Lung (tissue), 11 donors: ENCODE measurements at regions not wholly inside any gene's neighbourhood (a gene's known extent, or its start where the extent isn't known, plus 50 kb on each side); places are given as distances from the start of the nearest gene placed in this dataset.
A peak's percentile ranks its signal among the peaks of the same experiment; 100 is the strongest.

Source experiments
- ATAC-seq: fragments of 200-7000 bp; cut with Tn5 transposase; one replicate; pipeline ENCODE4 v1.9.1; 2020; ENCODE audit warnings: moderate number of reproducible peaks; ENCODE audit not compliant: insufficient read depth, low FRiP score
- DNase-seq, 3 donors: peaks; one replicate each; pipeline ENCODE4 v3.0.0-alpha.2; 2013 to 2017
- H3K27ac ChIP-seq, 2 donors: one replicate each; pipeline ENCODE4 v1.5.1; 2013; ENCODE audit warnings: mild to moderate bottlenecking in 2 of 2, moderate library complexity in 2 of 2, control low read depth in 1 of 2, inconsistent platforms in 1 of 2, low read depth in 1 of 2, low read length in 1 of 2
- H3K27me3 ChIP-seq, 3 donors: one replicate each; pipeline ENCODE4 v1.5.1; 2013; ENCODE audit warnings: low read length in 2 of 3; ENCODE audit not compliant: control insufficient read depth in 3 of 3, insufficient read depth in 3 of 3
- H3K36me3 ChIP-seq, 4 donors: one replicate each; pipeline ENCODE4 v1.5.1; 2013; ENCODE audit warnings: low read length in 4 of 4, mild to moderate bottlenecking in 1 of 4, moderate library complexity in 1 of 4; ENCODE audit not compliant: control insufficient read depth in 4 of 4, insufficient read depth in 4 of 4
- H3K4me1 ChIP-seq, 5 donors: one replicate each; pipeline ENCODE4 v1.5.1; 2013; ENCODE audit warnings: low read length in 5 of 5, mild to moderate bottlenecking in 2 of 5, moderate library complexity in 1 of 5; ENCODE audit not compliant: control insufficient read depth in 5 of 5, insufficient read depth in 5 of 5
- H3K4me3 ChIP-seq: one replicate; pipeline ENCODE4 v1.5.1; 2013; ENCODE audit warnings: mild to moderate bottlenecking, control low read depth, moderate library complexity
- H3K9ac ChIP-seq, 2 donors: one replicate each; pipeline ENCODE4 v1.5.1; 2013; ENCODE audit warnings: low read length in 2 of 2, control low read depth in 1 of 2; ENCODE audit not compliant: insufficient read depth in 1 of 2
- H3K9me3 ChIP-seq, 4 donors: one replicate each; pipeline ENCODE4 v1.5.1; 2013; ENCODE audit warnings: low read length in 3 of 4, mild to moderate bottlenecking in 1 of 4, moderate library complexity in 1 of 4; ENCODE audit not compliant: control insufficient read depth in 4 of 4, insufficient read depth in 3 of 4
- WGBS, 2 donors: extraction: QIAGEN DNeasy Blood & Tissue Kit; methylation state at CpG; one replicate each; pipeline ENCODE4 v1.1.7; 2013; 5-methylcytosine and 5-hydroxymethylcytosine counted together
- TF ChIP-seq, protein P1 (sequence below): IDR thresholded peaks from 2 replicates; pipeline ENCODE4 v1.5.1; 2012; ENCODE audit warnings: mild to moderate bottlenecking; ENCODE audit errors: control extremely low read depth, extremely low read depth
- donor health status: control.
- donor health status: control.
- donor health status: Bipolar disorder and iron deficiency.
- donor health status: healthy.
- donor health status: DM: yes; HTN: yes; CAD: no.

DNA sequence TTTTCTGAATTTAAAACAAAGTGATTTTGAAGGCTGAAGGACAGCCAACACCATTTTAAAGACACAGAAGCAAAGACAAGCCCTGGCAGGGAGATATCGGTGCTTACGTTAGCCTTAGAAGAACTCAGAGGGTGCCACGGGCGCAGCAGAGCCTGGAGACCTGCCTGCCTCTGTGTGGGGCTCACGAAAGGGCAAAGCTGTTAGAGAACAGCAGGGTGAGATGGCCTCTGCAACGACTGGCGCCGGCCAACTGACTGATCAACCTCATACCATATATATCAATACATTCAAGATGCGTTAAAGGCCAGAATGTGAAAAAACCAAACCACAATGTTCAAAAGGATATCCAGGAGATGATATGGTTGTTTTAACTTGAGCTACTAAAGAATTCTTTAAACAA, 151.0 kb upstream of the RPS6KA2 start:
- Histone ChIP-seq H3K9me3 (no peaks in the 10 kb centered on the region), H3K9ac (no peak overlapping the region), H3K4me3 (no peak overlapping the region), H3K4me1 (no peaks in the 10 kb centered on the region), H3K27me3 (no peaks in the 10 kb centered on the region), H3K36me3 (no peaks in the 10 kb centered on the region), H3K27ac (no peak overlapping the region)
- 88 to 92% methylated on average over 9 of the region's 9 CpGs for WGBS, 2 donors
- DNase-seq = peak in 1 of 3 donors; percentile 8
- ATAC-seq = no peak
- TF ChIP-seq, protein P1, sequence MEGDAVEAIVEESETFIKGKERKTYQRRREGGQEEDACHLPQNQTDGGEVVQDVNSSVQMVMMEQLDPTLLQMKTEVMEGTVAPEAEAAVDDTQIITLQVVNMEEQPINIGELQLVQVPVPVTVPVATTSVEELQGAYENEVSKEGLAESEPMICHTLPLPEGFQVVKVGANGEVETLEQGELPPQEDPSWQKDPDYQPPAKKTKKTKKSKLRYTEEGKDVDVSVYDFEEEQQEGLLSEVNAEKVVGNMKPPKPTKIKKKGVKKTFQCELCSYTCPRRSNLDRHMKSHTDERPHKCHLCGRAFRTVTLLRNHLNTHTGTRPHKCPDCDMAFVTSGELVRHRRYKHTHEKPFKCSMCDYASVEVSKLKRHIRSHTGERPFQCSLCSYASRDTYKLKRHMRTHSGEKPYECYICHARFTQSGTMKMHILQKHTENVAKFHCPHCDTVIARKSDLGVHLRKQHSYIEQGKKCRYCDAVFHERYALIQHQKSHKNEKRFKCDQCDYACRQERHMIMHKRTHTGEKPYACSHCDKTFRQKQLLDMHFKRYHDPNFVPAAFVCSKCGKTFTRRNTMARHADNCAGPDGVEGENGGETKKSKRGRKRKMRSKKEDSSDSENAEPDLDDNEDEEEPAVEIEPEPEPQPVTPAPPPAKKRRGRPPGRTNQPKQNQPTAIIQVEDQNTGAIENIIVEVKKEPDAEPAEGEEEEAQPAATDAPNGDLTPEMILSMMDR = no peak

DNA sequence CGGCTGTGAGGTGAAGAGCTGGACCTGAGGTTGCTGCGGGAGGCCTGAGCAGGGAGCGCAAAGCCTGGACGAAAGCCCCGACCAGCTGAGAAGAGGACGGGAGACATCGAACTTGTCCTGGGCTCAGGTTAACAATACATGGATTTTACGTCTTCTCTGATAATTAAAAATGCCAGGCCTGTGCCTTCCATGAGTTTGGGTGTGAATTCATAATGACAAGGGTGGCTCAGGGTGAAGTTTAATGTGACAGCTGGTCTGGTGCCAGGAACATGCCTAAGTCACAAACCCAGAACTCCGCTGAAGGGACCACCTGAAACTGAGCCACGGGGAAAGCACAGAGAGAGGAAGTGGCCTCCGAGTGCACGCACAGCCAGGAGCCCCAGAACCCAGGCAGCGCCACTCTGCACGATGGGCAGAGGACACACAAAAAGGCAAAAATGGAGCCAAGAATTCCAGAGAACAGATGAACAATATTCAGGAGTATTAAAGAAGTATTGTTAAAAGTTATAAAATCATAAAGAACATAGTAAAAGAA, 150.1 kb upstream of the RPS6KA2 start:
- peak in 1 of 3 donors; percentile 9 for DNase-seq
- no peaks in the 10 kb centered on the region for H3K27me3 ChIP-seq
- 72 to 80% methylated on average over 14 of the region's 14 CpGs for WGBS, 2 donors

DNA sequence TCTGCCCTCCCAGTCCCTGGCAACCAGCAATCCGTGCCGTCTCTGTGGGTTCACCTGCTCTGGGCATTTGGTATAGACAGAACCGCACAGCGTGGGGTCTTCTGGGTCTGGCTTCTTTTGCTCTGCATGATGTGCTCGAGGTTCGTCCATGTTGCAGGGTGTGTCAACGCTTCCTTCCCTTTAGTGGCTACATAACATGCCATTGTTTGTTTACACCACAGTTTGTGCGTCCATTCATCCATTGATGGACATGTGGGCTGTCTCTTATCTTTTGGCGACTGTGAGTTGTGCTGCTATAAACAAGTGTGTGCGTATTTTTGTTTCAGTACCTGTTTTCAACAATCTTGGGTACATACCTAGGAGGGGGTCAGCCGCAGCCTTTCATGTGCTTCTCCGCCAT, 149.5 kb upstream of the RPS6KA2 start:
- ATAC-seq = no peak

More for the DNA sequence above, 150.1 kb upstream of the RPS6KA2 start:
- Histone ChIP-seq H3K4me1 (no peaks in the 10 kb centered on the region), H3K27ac (no peak overlapping the region), H3K9me3 (no peaks in the 10 kb centered on the region), H3K9ac (no peak overlapping the region), H3K36me3 (no peaks in the 10 kb centered on the region), H3K4me3 (no peak overlapping the region)
- ATAC-seq = no peak
- TF ChIP-seq, protein P1 = no peak

More for the DNA sequence above, 149.5 kb upstream of the RPS6KA2 start:
- Histone ChIP-seq H3K4me3 (no peak overlapping the region), H3K36me3 (no peaks in the 10 kb centered on the region), H3K27ac (no peak overlapping the region), H3K9ac (no peak overlapping the region), H3K9me3 (no peaks in the 10 kb centered on the region), H3K27me3 (no peaks in the 10 kb centered on the region), H3K4me1 (no peaks in the 10 kb centered on the region)
- DNase-seq = peak in 1 of 3 donors; percentile 3
- WGBS, 2 donors = 77 to 78% methylated on average over 12 of the region's 12 CpGs
- TF ChIP-seq, protein P1 = no peak
